ENCODE measurements at regions not wholly inside any gene's neighbourhood (a gene's known extent, or its start where the extent isn't known, plus 50 kb on each side); places are given as distances from the start of the nearest gene placed in this dataset.
"Not testable (repeated sequence)": the region's sequence is repeated elsewhere in the genome, so short reads cannot be mapped to it uniquely, and the experiment has no call there.

DNA sequence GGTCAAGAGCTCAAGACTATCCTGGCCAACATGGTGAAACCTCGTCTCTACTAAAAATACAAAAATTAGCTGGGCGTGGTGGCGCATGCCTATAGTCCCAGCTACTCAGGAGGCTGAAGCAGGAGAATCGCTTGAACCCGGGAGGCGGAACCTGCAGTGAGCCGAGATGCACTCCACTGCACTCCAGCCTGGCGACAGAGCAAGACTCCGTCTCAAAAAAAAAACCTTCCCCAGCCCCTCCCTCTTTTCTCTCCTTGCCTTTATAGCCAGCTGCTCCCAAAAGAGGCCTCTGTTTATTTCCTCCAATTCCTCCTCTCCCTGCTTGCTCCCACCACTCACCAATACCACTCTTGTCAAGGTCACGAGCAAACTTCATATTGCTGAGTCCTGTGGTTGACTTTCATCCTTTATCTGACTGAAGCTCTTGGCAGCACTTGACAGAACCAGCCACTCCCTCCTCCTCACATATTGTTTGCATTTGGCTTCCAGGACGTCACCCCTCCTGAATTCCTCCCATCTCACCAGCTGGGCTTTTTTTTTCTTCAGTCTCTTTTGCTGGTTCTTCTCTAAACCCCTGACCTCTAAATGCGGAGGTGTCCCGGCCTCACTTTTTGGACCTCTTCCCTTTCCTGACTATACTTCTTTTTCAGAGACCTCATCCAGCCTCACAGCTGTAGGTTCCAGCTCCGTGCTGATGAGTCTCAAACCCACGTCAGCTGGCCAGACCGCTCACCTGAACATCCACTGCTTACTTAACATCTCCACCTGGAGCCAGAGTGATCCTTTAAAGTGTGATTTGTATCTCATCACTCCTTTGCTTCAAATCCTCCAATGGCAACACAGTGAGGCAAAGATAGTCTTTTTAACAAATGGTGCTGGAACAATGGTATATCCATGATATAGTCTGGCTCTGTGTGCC, 84.6 kb upstream of the CAB39 start:
- DNase-seq (ENCODE audit: low read depth in 1 of 2, low spot score in 1 of 2): peak; percentile 56 to 78
- Histone ChIP-seq H3K36me3 (no peaks in the 10 kb centered on the region), H3K27ac (no peak overlapping the region), H3K4me3 (no peak overlapping the region), H3K9me3 (ENCODE audit: low read depth) (no peaks in the 10 kb centered on the region), H3K27me3 (no peaks in the 10 kb centered on the region), H3K4me1 (ENCODE audit: low read depth) (peaks cover 4% of the 10 kb centered on the region)
- no peak for TF ChIP-seq CTCF (IDR thresholded peaks at IDR 0.05; ENCODE audit: low read depth, low read length)

- no peak for TF ChIP-seq CTCF (IDR thresholded peaks at IDR 0.05; ENCODE audit: low read depth, low read length)
- no peaks in the 10 kb centered on the region for H3K27me3 ChIP-seq
- H3K4me1 ChIP-seq (ENCODE audit: low read depth): peaks cover 4% of the 10 kb centered on the region
- no peak overlapping the region for H3K27ac ChIP-seq
- DNase-seq (ENCODE audit: low read depth in 1 of 2, low spot score in 1 of 2): no peak
- no peak overlapping the region for H3K4me3 ChIP-seq
- no peaks in the 10 kb centered on the region for H3K36me3 ChIP-seq
- no peaks in the 10 kb centered on the region for H3K9me3 ChIP-seq (ENCODE audit: low read depth)
Observed at GRCh38 chr2:230631470-230631869, 81.2 kb upstream of the CAB39 start.

- Histone ChIP-seq H3K36me3 (no peaks in the 10 kb centered on the region), H3K9me3 (ENCODE audit: low read depth) (no peaks in the 10 kb centered on the region), H3K27ac (no peak overlapping the region), H3K4me1 (ENCODE audit: low read depth) (no peaks in the 10 kb centered on the region), H3K4me3 (no peak overlapping the region), H3K27me3 (no peaks in the 10 kb centered on the region)
- DNase-seq (ENCODE audit: low read depth in 1 of 2, low spot score in 1 of 2): no peak
- TF ChIP-seq CTCF (IDR thresholded peaks at IDR 0.05; ENCODE audit: low read depth, low read length): no peak
Observed at GRCh38 chr2:230634146-230634545, 78.5 kb upstream of the CAB39 start.

DNA sequence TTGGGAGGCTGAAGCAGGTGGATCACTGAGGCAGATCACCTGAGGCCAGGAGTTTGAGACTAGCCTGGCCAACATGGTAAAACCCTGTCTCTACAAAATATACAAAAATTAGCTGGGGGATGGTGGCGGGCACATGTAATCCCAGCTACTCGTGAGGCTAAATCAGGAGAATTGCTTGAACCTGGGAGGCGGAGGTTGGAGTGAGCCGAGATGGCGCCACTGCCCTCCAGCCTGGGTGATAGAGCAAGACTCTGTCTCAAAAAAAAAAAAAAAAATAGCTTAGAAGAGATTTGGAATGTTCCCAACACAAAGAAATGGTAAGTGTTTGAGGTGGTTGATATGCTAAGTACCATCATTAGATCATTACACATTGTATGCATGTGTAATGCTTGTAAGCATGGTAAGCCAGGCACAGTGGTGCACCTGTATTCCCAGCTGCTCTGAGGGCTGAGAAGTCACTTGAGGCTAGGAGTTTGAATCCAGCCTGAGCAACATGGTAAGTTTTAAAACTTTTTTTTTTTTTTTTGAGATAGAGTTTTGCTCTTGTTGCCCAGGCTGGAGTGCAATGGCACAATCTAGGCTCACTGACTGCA, 77.8 kb upstream of the CAB39 start:
- not testable (repeated sequence) for H3K9me3 ChIP-seq (ENCODE audit: low read depth); H3K4me1 ChIP-seq (ENCODE audit: low read depth); H3K4me3 ChIP-seq; H3K36me3 ChIP-seq; H3K27ac ChIP-seq; DNase-seq (ENCODE audit: low read depth in 1 of 2, low spot score in 1 of 2); H3K27me3 ChIP-seq

GRCh38 chr2:230636684-230637271, 75.9 kb upstream of the CAB39 start:
- Histone ChIP-seq H3K27ac (no peak overlapping the region), H3K36me3 (no peaks in the 10 kb centered on the region), H3K27me3 (no peaks in the 10 kb centered on the region), H3K4me3 (no peak overlapping the region), H3K9me3 (ENCODE audit: low read depth) (no peaks in the 10 kb centered on the region), H3K4me1 (ENCODE audit: low read depth) (no peaks in the 10 kb centered on the region)
- DNase-seq (ENCODE audit: low read depth in 1 of 2, low spot score in 1 of 2): no peak
- TF ChIP-seq CTCF (IDR thresholded peaks at IDR 0.05; ENCODE audit: low read depth, low read length): no peak

DNA sequence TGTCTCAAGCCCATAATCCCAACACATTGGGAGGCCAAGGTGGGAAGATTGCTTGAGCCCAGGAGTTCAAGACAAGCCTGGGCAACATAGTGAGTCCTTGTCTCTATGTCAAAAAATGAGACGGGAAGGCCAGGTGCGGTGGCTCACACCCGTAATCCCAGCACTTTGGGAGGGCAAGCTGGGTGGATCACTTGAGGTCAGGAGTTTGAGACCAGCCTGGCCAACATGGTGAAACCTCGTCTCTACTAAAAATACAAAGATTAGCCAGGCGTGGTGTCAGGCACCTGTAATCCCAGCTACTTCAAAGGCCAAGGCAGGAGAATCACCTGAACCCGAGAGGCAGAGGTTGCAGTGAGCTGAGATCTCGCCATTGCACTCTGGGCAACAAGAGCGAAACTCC, 75.2 kb upstream of the CAB39 start:
- not testable (repeated sequence) for H3K36me3 ChIP-seq; H3K27ac ChIP-seq; H3K9me3 ChIP-seq (ENCODE audit: low read depth); DNase-seq (ENCODE audit: low read depth in 1 of 2, low spot score in 1 of 2); H3K4me3 ChIP-seq; H3K4me1 ChIP-seq (ENCODE audit: low read depth); H3K27me3 ChIP-seq

All from cardiac muscle cell (in vitro differentiated cells and primary cell).